ENCODE measurements at regions not wholly inside any gene's neighbourhood (a gene's known extent, or its start where the extent isn't known, plus 50 kb on each side); places are given as distances from the start of the nearest gene placed in this dataset.

DNA sequence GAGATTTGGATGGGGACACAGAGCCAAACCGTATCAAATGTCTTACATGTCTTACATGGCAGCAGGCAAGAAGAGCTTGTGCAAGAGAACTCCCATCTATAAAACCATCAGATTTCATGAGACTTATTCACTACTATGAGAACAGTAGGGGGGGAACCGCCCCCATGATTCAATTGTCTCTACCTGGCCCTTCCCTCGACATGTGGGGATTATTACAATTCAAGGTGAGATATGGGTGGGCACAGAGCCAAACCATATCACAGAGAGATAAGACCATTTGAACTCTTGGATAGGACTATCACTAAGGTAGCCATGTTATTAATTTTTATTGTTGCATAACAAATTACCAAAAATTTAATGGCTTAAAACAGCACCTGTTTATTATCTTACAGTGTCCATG lies 611.7 kb downstream of the SOX6 start:
- H2BK5ac ChIP-seq (ENCODE audit: insufficient read length, low read length) = no peak overlapping the region
- H3K27me3 Mint-ChIP-seq (ENCODE audit: low read depth) = no peaks in the 10 kb centered on the region
- no peaks in the 10 kb centered on the region for H3K79me2 ChIP-seq (ENCODE audit: insufficient read depth, low read length)

More for the DNA sequence above, 611.7 kb downstream of the SOX6 start:
- no peak overlapping the region for H3K18ac ChIP-seq (ENCODE audit: insufficient read length, low read depth, low read length)
- H3T11ph ChIP-seq (ENCODE audit: low read length) = no peak overlapping the region
- no peak overlapping the region for H3K4ac ChIP-seq (ENCODE audit: low read depth, low read length)
- no peak overlapping the region for H4K8ac ChIP-seq (replicated peaks; ENCODE audit: insufficient read length, low read depth, low read length)
- no peaks in the 10 kb centered on the region for H3K9me3 ChIP-seq (ENCODE audit: control insufficient read depth, low read depth, low read length)
- Mint-ChIP-seq H3K4me3 (no peak overlapping the region), H3K27ac (no peak overlapping the region), H3K36me3 (ENCODE audit: insufficient read depth in 1 of 3, low read depth in 3 of 3) (peaks cover 0 to 5% (median 0%) of the 10 kb centered on the region in 3 experiments; a peak in 4 of 7 replicates), H3K9me3 (peaks cover 5 to 6% of the 10 kb centered on the region in 2 experiments; a peak in 4 of 5 replicates), H3K4me1 (peaks cover 3 to 8% of the 10 kb centered on the region in 2 experiments; a peak in 2 of 4 replicates)
- no peak overlapping the region for H2BK20ac ChIP-seq (ENCODE audit: low read depth, low read length, poor library complexity, severe bottlenecking)
- no peak overlapping the region for H3K4me2 ChIP-seq (ENCODE audit: insufficient read depth, insufficient read length, low read length)
- no peak for DNase-seq
- H3K4me1 ChIP-seq (ENCODE audit: insufficient read depth, low read length) = no peaks in the 10 kb centered on the region
- no peak overlapping the region for H3K14ac ChIP-seq (ENCODE audit: insufficient read depth, low read length)
- no CpG with 5 or more reads among the region's 3 CpGs for WGBS (ENCODE audit: extremely low coverage, insufficient read length, low lambda C conversion rate)
- H3K9ac ChIP-seq (ENCODE audit: extremely low read depth, insufficient read length, low read length) = no peak overlapping the region
- H3K27ac ChIP-seq (ENCODE audit: insufficient read length, low read depth, low read length) = no peak overlapping the region
- no peak overlapping the region for H4K91ac ChIP-seq (ENCODE audit: insufficient read length, low read depth, low read length)
- H3K23ac ChIP-seq (ENCODE audit: insufficient read length, low read depth, low read length) = no peak overlapping the region
- no peak overlapping the region for H2AFZ ChIP-seq (ENCODE audit: low read length)
- no peak overlapping the region for H2AK5ac ChIP-seq (ENCODE audit: insufficient read length, low read length)
- no peak overlapping the region for H3K56ac ChIP-seq (ENCODE audit: insufficient read length, low read depth, low read length)
- H3K27me3 ChIP-seq (ENCODE audit: insufficient read depth, low read length) = no peaks in the 10 kb centered on the region
- no peaks in the 10 kb centered on the region for H3K23me2 ChIP-seq (ENCODE audit: insufficient read length, low read depth, low read length, poor library complexity, severe bottlenecking)
- no peak overlapping the region for H4K5ac ChIP-seq (ENCODE audit: insufficient read length, low read depth, low read length)
- no peaks in the 10 kb centered on the region for H4K20me1 ChIP-seq (ENCODE audit: control insufficient read depth, insufficient read depth, insufficient read length)
- H2BK12ac ChIP-seq (ENCODE audit: insufficient read length, low read depth, low read length) = no peak overlapping the region
- H2BK15ac ChIP-seq (ENCODE audit: low read depth, low read length) = no peak overlapping the region
- no peak overlapping the region for H2BK120ac ChIP-seq (ENCODE audit: low read depth, low read length, poor library complexity, severe bottlenecking)
- H3K79me1 ChIP-seq (ENCODE audit: insufficient read depth, low read depth, low read length, poor library complexity, severe bottlenecking) = no peaks in the 10 kb centered on the region
- TF ChIP-seq, protein P1, sequence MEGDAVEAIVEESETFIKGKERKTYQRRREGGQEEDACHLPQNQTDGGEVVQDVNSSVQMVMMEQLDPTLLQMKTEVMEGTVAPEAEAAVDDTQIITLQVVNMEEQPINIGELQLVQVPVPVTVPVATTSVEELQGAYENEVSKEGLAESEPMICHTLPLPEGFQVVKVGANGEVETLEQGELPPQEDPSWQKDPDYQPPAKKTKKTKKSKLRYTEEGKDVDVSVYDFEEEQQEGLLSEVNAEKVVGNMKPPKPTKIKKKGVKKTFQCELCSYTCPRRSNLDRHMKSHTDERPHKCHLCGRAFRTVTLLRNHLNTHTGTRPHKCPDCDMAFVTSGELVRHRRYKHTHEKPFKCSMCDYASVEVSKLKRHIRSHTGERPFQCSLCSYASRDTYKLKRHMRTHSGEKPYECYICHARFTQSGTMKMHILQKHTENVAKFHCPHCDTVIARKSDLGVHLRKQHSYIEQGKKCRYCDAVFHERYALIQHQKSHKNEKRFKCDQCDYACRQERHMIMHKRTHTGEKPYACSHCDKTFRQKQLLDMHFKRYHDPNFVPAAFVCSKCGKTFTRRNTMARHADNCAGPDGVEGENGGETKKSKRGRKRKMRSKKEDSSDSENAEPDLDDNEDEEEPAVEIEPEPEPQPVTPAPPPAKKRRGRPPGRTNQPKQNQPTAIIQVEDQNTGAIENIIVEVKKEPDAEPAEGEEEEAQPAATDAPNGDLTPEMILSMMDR (conservative IDR thresholded peaks at IDR 0.05) = no peak

Data from H9 (cell line).